Large intestine (tissue), 3 donors: ENCODE measurements at regions not wholly inside any gene's neighbourhood (a gene's known extent, or its start where the extent isn't known, plus 50 kb on each side); places are given as distances from the start of the nearest gene placed in this dataset.

Experiments used
- DNase-seq, 2 donors: peaks; one replicate each; pipeline versions ENCODE4 v3.0.0 to v3.0.0-alpha.2; 2013
- H3K27ac ChIP-seq: one replicate; pipeline ENCODE4 v1.5.1; 2013; ENCODE audit warnings: low read length
- H3K27me3 ChIP-seq: 2 replicates; pipeline ENCODE4 v1.6.1; 2013; ENCODE audit warnings: low read length; ENCODE audit not compliant: control insufficient read depth, insufficient read depth
- H3K36me3 ChIP-seq: 2 replicates; pipeline ENCODE4 v1.6.1; 2013; ENCODE audit warnings: low read length; ENCODE audit not compliant: control insufficient read depth, insufficient read depth
- H3K4me1 ChIP-seq: one replicate; pipeline ENCODE4 v1.6.1; 2013; ENCODE audit warnings: low read length; ENCODE audit not compliant: control insufficient read depth, insufficient read depth
- H3K4me3 ChIP-seq: one replicate; pipeline ENCODE4 v1.5.1; 2013; ENCODE audit warnings: low read length
- H3K9me3 ChIP-seq: one replicate; pipeline ENCODE4 v1.6.1; 2013; ENCODE audit warnings: mild to moderate bottlenecking, low read depth, low read length, moderate library complexity; ENCODE audit not compliant: control insufficient read depth
- WGBS: methylation state at CpG from one replicate; pipeline ENCODE4 v1.1.5; 2013; ENCODE audit warnings: low lambda C conversion rate; ENCODE audit not compliant: insufficient coverage; 5-methylcytosine and 5-hydroxymethylcytosine counted together

GRCh38 chr22:27679693-27680488, 121.7 kb downstream of the MN1 start:
- no peaks in the 10 kb centered on the region for H3K27me3 ChIP-seq
- H3K36me3 ChIP-seq = no peaks in the 10 kb centered on the region
- peaks cover 2% of the 10 kb centered on the region for H3K9me3 ChIP-seq
- no CpG with 5 or more reads among the region's 6 CpGs for WGBS
- no peak overlapping the region for H3K27ac ChIP-seq
- H3K4me1 ChIP-seq = peaks cover 2% of the 10 kb centered on the region
- no peak overlapping the region for H3K4me3 ChIP-seq
- DNase-seq = no peak

GRCh38 chr22:27680636-27681035, 120.9 kb downstream of the MN1 start:
- H3K36me3 ChIP-seq = no peaks in the 10 kb centered on the region
- peaks cover 2% of the 10 kb centered on the region for H3K9me3 ChIP-seq
- WGBS = 80% methylated on average over 1 of the region's 7 CpGs
- H3K27me3 ChIP-seq = no peaks in the 10 kb centered on the region
- no peak overlapping the region for H3K27ac ChIP-seq
- no peak overlapping the region for H3K4me3 ChIP-seq
- peaks cover 2% of the 10 kb centered on the region for H3K4me1 ChIP-seq
- no peak for DNase-seq

- H3K4me3 ChIP-seq = no peak overlapping the region
- H3K4me1 ChIP-seq = peaks cover 2% of the 10 kb centered on the region
- H3K27ac ChIP-seq = no peak overlapping the region
- H3K36me3 ChIP-seq = no peaks in the 10 kb centered on the region
- H3K9me3 ChIP-seq = peaks cover 2% of the 10 kb centered on the region
- whole genome bisulfite sequencing = no CpG with 5 or more reads among the region's 3 CpGs
- H3K27me3 ChIP-seq = no peaks in the 10 kb centered on the region
- no peak for DNase-seq
Observed at GRCh38 chr22:27681037-27681436, 120.5 kb downstream of the MN1 start.

- no CpG with 5 or more reads among the region's 9 CpGs for WGBS
- H3K27ac ChIP-seq = no peak overlapping the region
- H3K36me3 ChIP-seq = no peaks in the 10 kb centered on the region
- H3K9me3 ChIP-seq = no peaks in the 10 kb centered on the region
- DNase-seq = no peak
- H3K4me1 ChIP-seq = peaks cover 6% of the 10 kb centered on the region
- no peaks in the 10 kb centered on the region for H3K27me3 ChIP-seq
- H3K4me3 ChIP-seq = no peak overlapping the region
Observed at GRCh38 chr22:27682437-27682836, 119.1 kb downstream of the MN1 start.

GRCh38 chr22:27684901-27685300, 116.7 kb downstream of the MN1 start:
- no peak for DNase-seq
- Histone ChIP-seq H3K4me1 (peaks cover 4% of the 10 kb centered on the region), H3K36me3 (no peaks in the 10 kb centered on the region), H3K27ac (no peak overlapping the region), H3K27me3 (no peaks in the 10 kb centered on the region), H3K9me3 (no peaks in the 10 kb centered on the region), H3K4me3 (no peak overlapping the region)
- WGBS = 33% methylated on average over 1 of the region's 9 CpGs

- no peak overlapping the region for H3K4me3 ChIP-seq
- H3K36me3 ChIP-seq = no peaks in the 10 kb centered on the region
- H3K4me1 ChIP-seq = peaks cover 4% of the 10 kb centered on the region
- no peak overlapping the region for H3K27ac ChIP-seq
- H3K27me3 ChIP-seq = no peaks in the 10 kb centered on the region
- DNase-seq = no peak
- no CpG with 5 or more reads among the region's 5 CpGs for WGBS
- H3K9me3 ChIP-seq = no peaks in the 10 kb centered on the region
Observed at GRCh38 chr22:27685515-27685914, 116.0 kb downstream of the MN1 start.

- no CpG with 5 or more reads among the region's 1 CpG for whole genome bisulfite sequencing
- Histone ChIP-seq H3K27ac (peak overlapping the region; percentile 30), H3K9me3 (no peaks in the 10 kb centered on the region), H3K27me3 (no peaks in the 10 kb centered on the region), H3K4me3 (no peak overlapping the region), H3K4me1 (peaks cover 4% of the 10 kb centered on the region), H3K36me3 (no peaks in the 10 kb centered on the region)
- no peak for DNase-seq
Observed at GRCh38 chr22:27685970-27686369, 115.6 kb downstream of the MN1 start.

GRCh38 chr22:27686534-27686933, 115.0 kb downstream of the MN1 start:
- Histone ChIP-seq H3K36me3 (no peaks in the 10 kb centered on the region), H3K27me3 (no peaks in the 10 kb centered on the region), H3K27ac (peak overlapping the region; percentile 35), H3K9me3 (no peaks in the 10 kb centered on the region), H3K4me3 (no peak overlapping the region), H3K4me1 (peaks cover 4% of the 10 kb centered on the region)
- peak; percentile 88 to 92 for DNase-seq
- WGBS = 0% methylated on average over 1 of the region's 10 CpGs

- H3K9me3 ChIP-seq = peaks cover 4% of the 10 kb centered on the region
- no peaks in the 10 kb centered on the region for H3K27me3 ChIP-seq
- no peak overlapping the region for H3K27ac ChIP-seq
- H3K36me3 ChIP-seq = no peaks in the 10 kb centered on the region
- H3K4me1 ChIP-seq = peaks cover 4% of the 10 kb centered on the region
- no peak overlapping the region for H3K4me3 ChIP-seq
- peak; percentile 35 to 40 for DNase-seq
- WGBS = 60% methylated on average over 1 of the region's 3 CpGs
Observed at GRCh38 chr22:27687984-27688545, 113.5 kb downstream of the MN1 start.

- peaks cover 5% of the 10 kb centered on the region for H3K9me3 ChIP-seq
- H3K4me1 ChIP-seq = peaks cover 4% of the 10 kb centered on the region
- WGBS = no CpG with 5 or more reads among the region's 1 CpG
- H3K36me3 ChIP-seq = no peaks in the 10 kb centered on the region
- H3K27ac ChIP-seq = no peak overlapping the region
- no peak overlapping the region for H3K4me3 ChIP-seq
- no peak for DNase-seq
- no peaks in the 10 kb centered on the region for H3K27me3 ChIP-seq
Observed at GRCh38 chr22:27689664-27690063, 111.9 kb downstream of the MN1 start.

- 100% methylated on average over 1 of the region's 3 CpGs for WGBS
- H3K4me1 ChIP-seq = peaks cover 4% of the 10 kb centered on the region
Observed at GRCh38 chr22:27690599-27690998, 111.0 kb downstream of the MN1 start.

More at GRCh38 chr22:27690599-27690998, 111.0 kb downstream of the MN1 start:
- no peak for DNase-seq
- Histone ChIP-seq H3K27ac (no peak overlapping the region), H3K36me3 (no peaks in the 10 kb centered on the region), H3K27me3 (no peaks in the 10 kb centered on the region), H3K9me3 (peaks cover 5% of the 10 kb centered on the region), H3K4me3 (no peak overlapping the region)
